ENCODE measurements at regions not wholly inside any gene's neighbourhood (a gene's known extent, or its start where the extent isn't known, plus 50 kb on each side); places are given as distances from the start of the nearest gene placed in this dataset.

DNA sequence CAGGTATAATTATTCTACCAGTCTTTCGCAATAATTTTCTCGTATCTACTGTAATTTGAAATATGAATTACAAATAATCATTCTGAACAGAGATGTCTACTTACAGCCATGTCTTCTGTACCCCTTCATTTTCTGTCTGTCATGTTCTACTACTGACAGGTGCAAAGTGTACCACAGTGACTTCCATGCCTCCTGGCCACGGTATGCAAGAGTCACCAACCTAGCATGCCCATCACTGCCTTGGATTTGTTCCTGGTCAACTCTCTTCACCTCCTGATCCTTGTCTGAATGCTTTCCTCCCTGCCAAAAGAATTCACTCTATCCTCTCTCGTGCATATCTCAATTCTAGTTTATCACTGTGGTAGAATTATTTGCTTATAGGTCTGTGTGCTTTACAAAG is 755.4 kb downstream of the KCNJ2 start (continued):
- TF ChIP-seq, protein P1, sequence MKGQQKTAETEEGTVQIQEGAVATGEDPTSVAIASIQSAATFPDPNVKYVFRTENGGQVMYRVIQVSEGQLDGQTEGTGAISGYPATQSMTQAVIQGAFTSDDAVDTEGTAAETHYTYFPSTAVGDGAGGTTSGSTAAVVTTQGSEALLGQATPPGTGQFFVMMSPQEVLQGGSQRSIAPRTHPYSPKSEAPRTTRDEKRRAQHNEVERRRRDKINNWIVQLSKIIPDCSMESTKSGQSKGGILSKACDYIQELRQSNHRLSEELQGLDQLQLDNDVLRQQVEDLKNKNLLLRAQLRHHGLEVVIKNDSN (CRISPR knock-in tag; IDR thresholded peaks at IDR 0.05), result no peak
- TF ChIP-seq ZNF219 (CRISPR knock-in tag; IDR thresholded peaks at IDR 0.05; ENCODE audit: borderline replicate concordance) (no peak), ETV6 (CRISPR knock-in tag; IDR thresholded peaks at IDR 0.05) (no peak), TEAD4 (CRISPR knock-in tag; IDR thresholded peaks at IDR 0.05) (no peak)
- TF ChIP-seq, protein P2, sequence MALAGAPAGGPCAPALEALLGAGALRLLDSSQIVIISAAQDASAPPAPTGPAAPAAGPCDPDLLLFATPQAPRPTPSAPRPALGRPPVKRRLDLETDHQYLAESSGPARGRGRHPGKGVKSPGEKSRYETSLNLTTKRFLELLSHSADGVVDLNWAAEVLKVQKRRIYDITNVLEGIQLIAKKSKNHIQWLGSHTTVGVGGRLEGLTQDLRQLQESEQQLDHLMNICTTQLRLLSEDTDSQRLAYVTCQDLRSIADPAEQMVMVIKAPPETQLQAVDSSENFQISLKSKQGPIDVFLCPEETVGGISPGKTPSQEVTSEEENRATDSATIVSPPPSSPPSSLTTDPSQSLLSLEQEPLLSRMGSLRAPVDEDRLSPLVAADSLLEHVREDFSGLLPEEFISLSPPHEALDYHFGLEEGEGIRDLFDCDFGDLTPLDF (CRISPR knock-in tag; IDR thresholded peaks at IDR 0.05), result no peak
- TF ChIP-seq, protein P3, sequence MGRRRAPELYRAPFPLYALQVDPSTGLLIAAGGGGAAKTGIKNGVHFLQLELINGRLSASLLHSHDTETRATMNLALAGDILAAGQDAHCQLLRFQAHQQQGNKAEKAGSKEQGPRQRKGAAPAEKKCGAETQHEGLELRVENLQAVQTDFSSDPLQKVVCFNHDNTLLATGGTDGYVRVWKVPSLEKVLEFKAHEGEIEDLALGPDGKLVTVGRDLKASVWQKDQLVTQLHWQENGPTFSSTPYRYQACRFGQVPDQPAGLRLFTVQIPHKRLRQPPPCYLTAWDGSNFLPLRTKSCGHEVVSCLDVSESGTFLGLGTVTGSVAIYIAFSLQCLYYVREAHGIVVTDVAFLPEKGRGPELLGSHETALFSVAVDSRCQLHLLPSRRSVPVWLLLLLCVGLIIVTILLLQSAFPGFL (CRISPR knock-in tag; IDR thresholded peaks at IDR 0.05; ENCODE audit: borderline replicate concordance), result no peak

DNA sequence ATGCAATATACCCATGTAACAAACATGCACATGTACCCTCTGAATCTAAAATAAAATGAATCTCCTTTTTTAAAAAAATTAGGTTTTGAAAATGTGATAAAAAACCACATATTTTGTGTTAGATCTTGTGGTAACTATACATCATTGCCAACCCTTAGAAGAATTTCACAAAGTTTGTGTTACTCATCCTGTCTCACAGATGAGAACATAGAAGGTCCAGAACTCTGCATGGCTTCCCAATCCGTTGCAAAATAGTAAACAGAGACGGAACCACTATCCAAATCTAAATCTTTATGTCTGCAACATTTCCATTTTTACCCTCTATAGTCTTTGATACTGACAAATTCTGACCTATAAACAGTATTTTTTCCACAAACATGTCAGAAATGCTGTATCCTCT is 759.9 kb downstream of the KCNJ2 start:
- TF ChIP-seq TCF7 (CRISPR knock-in tag; IDR thresholded peaks at IDR 0.05; ENCODE audit: low read depth), result no peak
- TF ChIP-seq, protein P4, sequence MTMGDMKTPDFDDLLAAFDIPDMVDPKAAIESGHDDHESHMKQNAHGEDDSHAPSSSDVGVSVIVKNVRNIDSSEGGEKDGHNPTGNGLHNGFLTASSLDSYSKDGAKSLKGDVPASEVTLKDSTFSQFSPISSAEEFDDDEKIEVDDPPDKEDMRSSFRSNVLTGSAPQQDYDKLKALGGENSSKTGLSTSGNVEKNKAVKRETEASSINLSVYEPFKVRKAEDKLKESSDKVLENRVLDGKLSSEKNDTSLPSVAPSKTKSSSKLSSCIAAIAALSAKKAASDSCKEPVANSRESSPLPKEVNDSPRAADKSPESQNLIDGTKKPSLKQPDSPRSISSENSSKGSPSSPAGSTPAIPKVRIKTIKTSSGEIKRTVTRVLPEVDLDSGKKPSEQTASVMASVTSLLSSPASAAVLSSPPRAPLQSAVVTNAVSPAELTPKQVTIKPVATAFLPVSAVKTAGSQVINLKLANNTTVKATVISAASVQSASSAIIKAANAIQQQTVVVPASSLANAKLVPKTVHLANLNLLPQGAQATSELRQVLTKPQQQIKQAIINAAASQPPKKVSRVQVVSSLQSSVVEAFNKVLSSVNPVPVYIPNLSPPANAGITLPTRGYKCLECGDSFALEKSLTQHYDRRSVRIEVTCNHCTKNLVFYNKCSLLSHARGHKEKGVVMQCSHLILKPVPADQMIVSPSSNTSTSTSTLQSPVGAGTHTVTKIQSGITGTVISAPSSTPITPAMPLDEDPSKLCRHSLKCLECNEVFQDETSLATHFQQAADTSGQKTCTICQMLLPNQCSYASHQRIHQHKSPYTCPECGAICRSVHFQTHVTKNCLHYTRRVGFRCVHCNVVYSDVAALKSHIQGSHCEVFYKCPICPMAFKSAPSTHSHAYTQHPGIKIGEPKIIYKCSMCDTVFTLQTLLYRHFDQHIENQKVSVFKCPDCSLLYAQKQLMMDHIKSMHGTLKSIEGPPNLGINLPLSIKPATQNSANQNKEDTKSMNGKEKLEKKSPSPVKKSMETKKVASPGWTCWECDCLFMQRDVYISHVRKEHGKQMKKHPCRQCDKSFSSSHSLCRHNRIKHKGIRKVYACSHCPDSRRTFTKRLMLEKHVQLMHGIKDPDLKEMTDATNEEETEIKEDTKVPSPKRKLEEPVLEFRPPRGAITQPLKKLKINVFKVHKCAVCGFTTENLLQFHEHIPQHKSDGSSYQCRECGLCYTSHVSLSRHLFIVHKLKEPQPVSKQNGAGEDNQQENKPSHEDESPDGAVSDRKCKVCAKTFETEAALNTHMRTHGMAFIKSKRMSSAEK (CRISPR knock-in tag; IDR thresholded peaks at IDR 0.05; ENCODE audit: borderline replicate concordance), result no peak
- TF ChIP-seq ZNF396 (CRISPR knock-in tag; IDR thresholded peaks at IDR 0.05; ENCODE audit: borderline replicate concordance), result no peak
- no peak for TF ChIP-seq NR1H2 (CRISPR knock-in tag; IDR thresholded peaks at IDR 0.05)
- TF ChIP-seq SOX15 (CRISPR knock-in tag; IDR thresholded peaks at IDR 0.05), result no peak
- TF ChIP-seq NFATC4 (CRISPR knock-in tag; IDR thresholded peaks at IDR 0.05), result no peak
- no peak for TF ChIP-seq MYBL2 (CRISPR knock-in tag; IDR thresholded peaks at IDR 0.05)
- no peak for TF ChIP-seq GRHL2 (CRISPR knock-in tag; IDR thresholded peaks at IDR 0.05; ENCODE audit: insufficient replicate concordance, severe bottlenecking)
- TF ChIP-seq, protein P5, sequence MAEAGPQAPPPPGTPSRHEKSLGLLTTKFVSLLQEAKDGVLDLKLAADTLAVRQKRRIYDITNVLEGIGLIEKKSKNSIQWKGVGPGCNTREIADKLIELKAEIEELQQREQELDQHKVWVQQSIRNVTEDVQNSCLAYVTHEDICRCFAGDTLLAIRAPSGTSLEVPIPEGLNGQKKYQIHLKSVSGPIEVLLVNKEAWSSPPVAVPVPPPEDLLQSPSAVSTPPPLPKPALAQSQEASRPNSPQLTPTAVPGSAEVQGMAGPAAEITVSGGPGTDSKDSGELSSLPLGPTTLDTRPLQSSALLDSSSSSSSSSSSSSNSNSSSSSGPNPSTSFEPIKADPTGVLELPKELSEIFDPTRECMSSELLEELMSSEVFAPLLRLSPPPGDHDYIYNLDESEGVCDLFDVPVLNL (CRISPR knock-in tag; IDR thresholded peaks at IDR 0.05; ENCODE audit: borderline replicate concordance, low read depth), result no peak
- TF ChIP-seq CBFB (CRISPR knock-in tag; IDR thresholded peaks at IDR 0.05; ENCODE audit: low read depth), result no peak
- no peak for TF ChIP-seq PRRX2 (CRISPR knock-in tag; IDR thresholded peaks at IDR 0.05)
- TF ChIP-seq, protein P6, sequence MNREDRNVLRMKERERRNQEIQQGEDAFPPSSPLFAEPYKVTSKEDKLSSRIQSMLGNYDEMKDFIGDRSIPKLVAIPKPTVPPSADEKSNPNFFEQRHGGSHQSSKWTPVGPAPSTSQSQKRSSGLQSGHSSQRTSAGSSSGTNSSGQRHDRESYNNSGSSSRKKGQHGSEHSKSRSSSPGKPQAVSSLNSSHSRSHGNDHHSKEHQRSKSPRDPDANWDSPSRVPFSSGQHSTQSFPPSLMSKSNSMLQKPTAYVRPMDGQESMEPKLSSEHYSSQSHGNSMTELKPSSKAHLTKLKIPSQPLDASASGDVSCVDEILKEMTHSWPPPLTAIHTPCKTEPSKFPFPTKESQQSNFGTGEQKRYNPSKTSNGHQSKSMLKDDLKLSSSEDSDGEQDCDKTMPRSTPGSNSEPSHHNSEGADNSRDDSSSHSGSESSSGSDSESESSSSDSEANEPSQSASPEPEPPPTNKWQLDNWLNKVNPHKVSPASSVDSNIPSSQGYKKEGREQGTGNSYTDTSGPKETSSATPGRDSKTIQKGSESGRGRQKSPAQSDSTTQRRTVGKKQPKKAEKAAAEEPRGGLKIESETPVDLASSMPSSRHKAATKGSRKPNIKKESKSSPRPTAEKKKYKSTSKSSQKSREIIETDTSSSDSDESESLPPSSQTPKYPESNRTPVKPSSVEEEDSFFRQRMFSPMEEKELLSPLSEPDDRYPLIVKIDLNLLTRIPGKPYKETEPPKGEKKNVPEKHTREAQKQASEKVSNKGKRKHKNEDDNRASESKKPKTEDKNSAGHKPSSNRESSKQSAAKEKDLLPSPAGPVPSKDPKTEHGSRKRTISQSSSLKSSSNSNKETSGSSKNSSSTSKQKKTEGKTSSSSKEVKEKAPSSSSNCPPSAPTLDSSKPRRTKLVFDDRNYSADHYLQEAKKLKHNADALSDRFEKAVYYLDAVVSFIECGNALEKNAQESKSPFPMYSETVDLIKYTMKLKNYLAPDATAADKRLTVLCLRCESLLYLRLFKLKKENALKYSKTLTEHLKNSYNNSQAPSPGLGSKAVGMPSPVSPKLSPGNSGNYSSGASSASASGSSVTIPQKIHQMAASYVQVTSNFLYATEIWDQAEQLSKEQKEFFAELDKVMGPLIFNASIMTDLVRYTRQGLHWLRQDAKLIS (CRISPR knock-in tag; IDR thresholded peaks at IDR 0.05; ENCODE audit: borderline replicate concordance), result no peak
- TF ChIP-seq, protein P1 (CRISPR knock-in tag; IDR thresholded peaks at IDR 0.05), result no peak
- H3K9me3 Mint-ChIP-seq, result peaks cover 15% of the 10 kb centered on the region
- H3K27me3 Mint-ChIP-seq (ENCODE audit: low read depth), result no peaks in the 10 kb centered on the region
- H3K36me3 Mint-ChIP-seq, result no peaks in the 10 kb centered on the region
- H3K4me1 Mint-ChIP-seq, result no peaks in the 10 kb centered on the region
- no peak for ATAC-seq
- no peak overlapping the region for H3K4me3 Mint-ChIP-seq
- POLR2A ChIA-PET, result no interaction called here
- DNase-seq (ENCODE audit: low spot score), result no peak
- no peak overlapping the region for H3K27ac Mint-ChIP-seq
- CTCF ChIA-PET, result no interaction called here
